ENCODE measurements at regions not wholly inside any gene's neighbourhood (a gene's known extent, or its start where the extent isn't known, plus 50 kb on each side); places are given as distances from the start of the nearest gene placed in this dataset.
"Not testable (repeated sequence)": the region's sequence is repeated elsewhere in the genome, so short reads cannot be mapped to it uniquely, and the experiment has no call there.

DNA sequence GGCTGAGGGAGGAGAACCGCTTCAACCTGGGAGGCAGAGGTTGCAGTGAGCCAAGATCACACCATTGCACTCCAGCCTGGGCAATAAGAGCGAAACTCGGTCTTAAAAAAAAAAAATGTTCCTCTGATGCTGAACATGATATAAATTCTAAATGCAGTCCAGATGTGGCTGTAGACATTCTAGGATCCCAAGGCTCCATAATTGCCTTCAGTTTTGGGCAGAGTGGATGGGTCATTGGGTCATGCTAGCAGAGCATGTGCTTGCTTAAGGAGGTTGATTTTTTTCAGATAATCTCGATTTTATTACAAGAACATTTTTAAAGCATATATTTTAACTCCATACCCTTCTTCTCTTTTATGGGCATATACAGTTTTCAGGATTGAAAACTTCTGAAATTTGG is 112.0 kb downstream of the UTRN start:
- DNase-seq: no peak

- no peak for DNase-seq
Measured at GRCh38 chr6:144400321-144400720, 115.2 kb downstream of the UTRN start.

DNA sequence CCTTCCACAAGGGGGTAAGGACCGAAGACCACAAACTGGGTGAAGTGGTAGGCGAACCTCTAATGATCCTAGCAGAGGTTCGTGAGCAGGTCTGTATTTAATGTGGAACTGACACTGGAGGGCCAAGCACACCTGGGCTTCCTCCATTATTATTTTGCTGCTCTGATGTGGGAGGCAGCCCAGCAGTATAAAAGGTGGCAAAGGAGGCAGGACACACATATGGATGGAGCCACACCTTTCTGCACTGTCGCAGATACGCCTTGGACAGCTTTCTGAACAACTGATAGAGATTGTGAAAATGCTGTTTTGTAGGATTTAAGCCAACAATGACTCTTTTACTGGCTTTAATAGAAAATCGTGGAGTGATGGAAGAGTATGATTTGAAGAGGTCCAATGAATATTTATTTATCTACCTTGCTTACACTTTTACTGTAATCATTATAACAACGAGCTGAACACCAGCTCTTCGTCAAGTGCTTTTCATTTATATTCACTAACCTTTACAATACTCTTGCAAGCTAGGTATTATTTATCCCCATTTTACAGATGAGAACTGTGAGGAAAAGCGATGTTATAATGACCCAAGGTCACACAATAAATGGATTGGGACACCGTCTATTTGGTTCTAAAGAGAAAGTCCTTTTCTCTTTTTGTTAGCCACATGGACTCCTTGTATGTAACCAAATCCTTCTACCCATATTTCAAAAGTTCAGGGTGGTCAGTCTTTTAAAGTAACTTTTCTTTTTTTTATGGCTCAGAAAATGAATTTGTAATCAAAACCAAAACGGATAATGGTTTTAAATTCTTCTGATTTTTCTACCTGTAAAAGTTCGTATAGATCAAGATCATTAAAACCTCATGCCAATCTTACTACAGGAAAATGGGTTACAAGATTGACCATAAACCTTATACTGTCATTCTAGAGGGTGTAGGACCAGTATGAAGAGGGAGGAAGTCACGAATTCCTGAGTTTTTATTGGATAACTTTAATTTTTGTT is 116.9 kb downstream of the UTRN start:
- no peak for DNase-seq

DNA sequence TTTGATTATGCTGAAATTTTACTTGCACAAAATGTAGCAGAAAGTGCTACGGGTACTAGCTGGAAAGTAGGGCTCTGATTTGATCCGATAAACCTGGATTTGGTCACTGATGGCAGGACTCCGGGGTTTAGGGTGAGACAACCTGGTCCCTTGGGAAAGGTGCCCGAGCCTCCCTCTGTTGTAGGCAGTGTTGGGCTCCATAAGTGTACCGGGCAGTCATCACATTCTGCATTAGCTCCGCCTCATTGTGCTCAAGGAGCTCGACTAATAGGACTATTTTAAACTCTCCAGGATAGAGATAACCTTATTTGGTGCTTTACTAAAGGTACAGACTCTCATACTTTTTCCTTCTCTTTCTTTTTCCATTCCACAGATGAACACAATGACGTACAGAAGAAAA is 117.6 kb downstream of the UTRN start:
- no peak for DNase-seq

DNA sequence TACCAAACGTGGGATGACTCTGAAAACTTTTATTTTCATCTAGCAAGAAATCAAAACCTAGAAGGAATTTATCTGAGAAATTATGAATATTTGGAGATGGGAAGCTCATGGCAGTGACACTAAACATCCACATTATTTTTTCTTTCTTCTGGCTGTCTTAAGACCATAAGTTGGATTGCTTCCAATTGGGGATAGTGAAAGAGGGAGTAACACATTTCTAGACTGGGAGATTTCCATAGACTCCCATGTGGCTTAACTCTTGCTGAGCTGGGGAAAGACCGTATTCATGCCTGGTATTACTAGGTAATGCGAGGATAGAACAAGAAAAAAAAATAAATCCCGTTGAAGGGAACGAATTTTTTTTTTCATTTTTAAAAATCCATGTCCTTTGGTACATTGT is 120.0 kb downstream of the UTRN start:
- DNase-seq: peak; percentile 12

- DNase-seq: no peak
Measured at GRCh38 chr6:144406796-144407195, 121.7 kb downstream of the UTRN start.

- no peak for DNase-seq
Measured at GRCh38 chr6:144408161-144408560, 123.0 kb downstream of the UTRN start.

- no peak for DNase-seq
Measured at GRCh38 chr6:144410059-144410458, 124.9 kb downstream of the UTRN start.

DNA sequence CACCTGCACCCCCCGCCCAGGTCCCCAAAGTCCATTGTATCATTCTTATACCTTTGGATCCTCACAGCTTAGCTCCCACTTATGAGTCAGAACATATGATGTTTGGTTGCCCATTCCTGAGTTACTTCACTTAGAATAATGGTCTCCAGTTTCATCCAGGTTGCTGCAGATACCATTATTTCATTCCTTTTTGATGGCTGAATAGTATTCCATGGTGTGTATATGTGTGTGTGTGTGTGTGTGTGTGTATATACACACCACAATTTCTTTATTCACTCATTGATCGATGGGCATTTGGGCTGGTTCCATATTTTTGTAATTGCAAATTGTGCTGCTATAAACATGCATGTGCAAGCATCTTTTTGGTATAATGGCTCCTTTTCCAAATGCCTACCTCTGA is 125.4 kb downstream of the UTRN start:
- not testable (repeated sequence) for DNase-seq

DNA sequence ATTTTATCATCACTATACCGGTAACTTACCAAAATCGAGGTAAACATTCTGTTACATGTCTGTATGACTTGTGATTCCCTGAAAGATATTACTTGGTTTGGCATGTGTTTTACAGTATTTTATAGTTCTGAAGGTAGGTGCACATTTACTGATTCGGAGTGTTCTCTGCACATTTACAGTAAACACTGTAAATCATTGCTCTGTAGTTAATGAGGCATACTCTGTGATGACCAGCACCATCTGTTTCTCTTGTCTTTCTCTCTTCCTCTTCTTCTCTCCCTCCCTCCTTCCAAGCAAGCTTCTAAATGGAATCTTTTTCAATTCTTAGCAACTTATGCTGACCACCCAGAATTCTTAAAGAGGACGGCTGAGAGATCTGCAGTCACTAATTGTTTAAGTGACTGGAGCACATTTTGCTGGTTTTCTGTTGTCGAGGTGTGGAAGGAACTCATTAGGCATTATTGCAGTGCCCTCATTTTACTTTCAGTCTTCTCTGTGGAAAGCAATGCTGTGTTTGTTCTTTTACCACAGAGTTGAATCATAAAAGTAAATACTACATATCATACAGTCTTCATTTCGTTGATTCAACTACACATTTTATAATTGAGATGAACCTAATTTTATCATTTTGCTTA is 126.5 kb downstream of the UTRN start:
- DNase-seq: peak; percentile 77

- DNase-seq: no peak
Measured at GRCh38 chr6:144413418-144413817, 128.3 kb downstream of the UTRN start.

GRCh38 chr6:144415014-144415413 is 129.9 kb downstream of the UTRN start:
- peak; percentile 31 for DNase-seq

- DNase-seq: peak; percentile 59
Measured at GRCh38 chr6:144415835-144416237, 130.7 kb downstream of the UTRN start.

- no peak for DNase-seq
Measured at GRCh38 chr6:144416244-144416643, 131.1 kb downstream of the UTRN start.

DNA sequence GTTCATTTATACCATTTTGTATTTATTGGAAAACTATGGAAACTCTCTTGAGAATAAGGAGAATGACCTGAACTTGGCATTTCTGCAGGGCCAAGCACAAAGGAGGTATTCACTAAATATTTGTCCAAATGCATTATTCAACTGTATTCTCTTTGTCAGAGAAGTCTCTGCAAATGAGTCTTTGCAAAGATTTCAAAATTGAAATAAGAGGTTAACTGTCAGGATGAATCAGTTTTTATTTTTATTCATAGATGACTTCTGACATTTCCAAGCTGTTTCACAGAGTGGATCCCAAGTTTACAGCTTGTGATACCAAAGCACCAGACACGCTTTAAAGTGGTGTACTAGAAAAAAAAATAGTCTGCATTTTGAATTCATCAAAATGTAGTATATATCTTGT is 131.6 kb downstream of the UTRN start:
- no peak for DNase-seq

DNA sequence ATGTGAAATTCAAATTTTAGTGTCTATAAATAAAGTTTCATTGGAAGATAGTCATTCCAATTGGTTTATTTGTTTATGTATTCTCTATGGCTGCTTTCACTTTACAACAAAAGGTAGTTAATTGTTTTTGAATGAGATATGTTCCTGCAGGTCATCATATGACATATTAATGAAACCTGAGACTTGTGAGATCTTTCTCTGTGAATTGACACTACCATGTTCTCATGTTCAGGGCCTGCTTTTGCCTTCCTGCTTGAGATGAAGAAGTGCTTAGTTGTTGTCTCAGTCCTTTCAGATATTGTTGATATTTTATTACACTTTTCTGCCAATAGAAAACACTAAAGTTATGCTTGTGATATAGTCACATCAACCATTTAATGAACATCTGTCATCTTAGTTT is 132.5 kb downstream of the UTRN start:
- no peak for DNase-seq

GRCh38 chr6:144418959-144419545 is 133.9 kb downstream of the UTRN start:
- no peak for DNase-seq

- DNase-seq: no peak
Measured at GRCh38 chr6:144423167-144423566, 138.0 kb downstream of the UTRN start.

DNA sequence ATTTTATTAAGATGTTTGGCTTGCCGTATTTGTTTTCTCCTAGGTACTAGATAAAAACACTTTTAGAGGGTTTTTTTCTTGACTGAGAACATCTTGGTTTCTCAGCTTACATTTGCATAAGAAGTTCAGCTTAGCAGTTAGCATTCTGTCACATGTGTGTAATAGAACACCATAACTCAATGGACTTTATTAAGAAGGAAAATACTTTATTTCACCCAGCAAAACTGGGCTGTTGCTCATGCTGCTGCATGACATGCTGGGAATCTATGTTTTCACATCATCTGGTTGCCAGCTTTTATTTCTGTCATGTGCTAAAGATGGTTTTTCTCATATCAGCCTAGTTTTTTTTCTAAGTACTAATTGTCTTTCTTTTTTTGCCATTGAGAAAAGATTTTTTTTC is 144.6 kb downstream of the UTRN start:
- no peak for DNase-seq

DNA sequence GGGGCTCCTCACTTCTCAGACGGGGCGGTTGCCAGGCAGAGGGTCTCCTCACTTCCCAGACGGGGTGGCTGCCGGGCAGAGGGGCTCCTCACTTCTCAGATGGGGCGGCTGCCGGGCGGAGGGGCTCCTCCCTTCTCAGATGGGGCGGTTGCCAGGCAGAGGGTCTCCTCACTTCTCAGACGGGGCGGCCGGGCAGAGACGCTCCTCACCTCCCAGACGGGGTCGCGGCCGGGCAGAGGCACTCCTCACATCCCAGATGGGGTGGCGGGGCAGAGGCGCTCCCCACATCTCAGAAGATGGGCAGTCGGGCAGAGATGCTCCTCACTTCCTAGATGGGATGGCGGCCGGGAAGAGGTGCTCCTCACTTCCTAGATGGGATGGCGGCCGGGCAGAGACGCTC is 148.3 kb downstream of the UTRN start:
- DNase-seq: not testable (repeated sequence)

DNA sequence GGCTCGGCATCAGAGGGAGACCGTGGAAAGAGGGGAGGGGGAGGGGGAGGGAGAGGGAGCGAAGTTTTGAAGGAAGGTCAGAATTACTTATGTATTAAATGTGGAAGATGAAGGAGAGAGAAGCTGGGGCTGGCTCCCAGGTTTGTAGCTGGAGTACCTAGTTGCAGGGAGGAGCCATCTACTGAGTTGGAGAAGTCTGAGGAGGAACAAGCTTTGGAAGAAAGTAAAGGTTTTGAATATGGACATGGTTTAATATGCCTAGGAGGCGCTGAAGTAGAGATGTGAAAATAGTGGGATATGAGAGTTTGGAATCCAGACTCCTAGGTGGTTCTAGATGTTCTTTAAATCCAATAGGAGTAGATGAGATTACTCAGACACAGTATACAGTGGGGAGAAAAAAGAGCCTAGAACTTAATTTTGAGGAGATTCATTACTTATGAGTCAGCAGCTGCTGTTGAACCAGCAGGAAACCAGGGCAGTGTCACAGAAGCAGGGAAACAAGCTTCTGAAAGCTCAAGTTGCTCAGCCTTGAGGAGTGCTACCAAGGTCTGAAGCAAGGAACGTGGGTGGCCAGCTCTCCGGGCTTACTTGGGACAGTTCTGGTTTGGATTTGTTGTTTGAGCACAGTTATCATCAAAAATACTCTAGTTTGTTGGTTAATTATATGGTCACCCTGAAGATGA is 149.3 kb downstream of the UTRN start:
- peak; percentile 17 for DNase-seq

DNA sequence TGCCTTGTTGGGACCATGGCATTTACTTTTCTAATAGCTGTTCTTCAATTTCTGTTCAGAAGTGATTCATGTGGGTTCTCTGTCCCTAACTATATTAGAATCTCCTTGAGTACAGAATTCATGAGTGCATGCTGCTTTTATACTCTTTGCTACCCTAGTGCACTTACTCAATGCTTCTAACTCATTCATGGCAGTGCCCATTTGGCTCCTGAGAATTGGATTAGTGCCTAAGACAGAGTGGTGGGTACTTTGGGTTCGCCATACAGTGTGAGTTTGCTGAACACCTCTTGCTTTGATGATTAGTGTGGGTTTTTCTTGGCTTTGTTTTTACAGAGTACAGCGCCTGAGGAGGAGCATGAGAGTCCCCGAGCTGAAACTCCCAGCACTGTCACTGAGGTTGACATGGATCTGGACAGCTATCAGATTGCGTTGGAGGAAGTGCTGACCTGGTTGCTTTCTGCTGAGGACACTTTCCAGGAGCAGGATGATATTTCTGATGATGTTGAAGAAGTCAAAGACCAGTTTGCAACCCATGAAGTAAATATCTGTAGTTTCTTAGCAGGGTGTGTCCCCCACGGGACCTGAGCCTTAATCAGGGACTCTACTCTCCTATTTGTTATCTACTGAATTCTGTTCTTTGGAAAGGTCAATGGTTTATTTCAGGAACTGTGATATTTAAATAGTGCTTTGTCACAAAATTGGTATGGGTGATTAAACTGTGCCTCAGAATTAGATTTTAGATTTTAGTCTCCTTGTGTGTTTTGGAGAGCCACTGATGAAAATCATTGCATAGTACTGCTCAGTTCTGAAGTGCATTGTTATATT is 150.7 kb downstream of the UTRN start:
- no peak for DNase-seq
